ENCODE measurements at regions not wholly inside any gene's neighbourhood (a gene's known extent, or its start where the extent isn't known, plus 50 kb on each side); places are given as distances from the start of the nearest gene placed in this dataset.
"Not testable (repeated sequence)": the region's sequence is repeated elsewhere in the genome, so short reads cannot be mapped to it uniquely, and the experiment has no call there.

GRCh38 chr12:23204933-23205778, 580.2 kb downstream of the ETNK1 start:
- DNase-seq = peak; percentile 15 to 85 (median 72)

GRCh38 chr12:23209793-23210192, 584.8 kb downstream of the ETNK1 start:
- DNase-seq = no peak

GRCh38 chr12:23210573-23210972, 585.6 kb downstream of the ETNK1 start:
- DNase-seq = no peak

- DNase-seq = peak in 1 of 3 experiments; percentile 2
Observed at GRCh38 chr12:23211384-23212320, 586.7 kb downstream of the ETNK1 start.

- peak in 1 of 3 experiments; percentile 13 for DNase-seq
Observed at GRCh38 chr12:23217158-23217557, 592.2 kb downstream of the ETNK1 start.

- DNase-seq = no peak
Observed at GRCh38 chr12:23217667-23218066, 592.7 kb downstream of the ETNK1 start.

- DNase-seq = peak in 1 of 3 experiments; percentile 30
Observed at GRCh38 chr12:23221066-23221465, 596.1 kb downstream of the ETNK1 start.

GRCh38 chr12:23221926-23222325, 597.0 kb downstream of the ETNK1 start:
- peak in 1 of 3 experiments; percentile 7 for DNase-seq

GRCh38 chr12:23222801-23223200, 597.8 kb downstream of the ETNK1 start:
- DNase-seq = no peak

- DNase-seq = no peak
Observed at GRCh38 chr12:23228101-23228500, 603.1 kb downstream of the ETNK1 start.

- no peak for DNase-seq
Observed at GRCh38 chr12:23230899-23231298, 605.9 kb downstream of the ETNK1 start.

- no peak for DNase-seq
Observed at GRCh38 chr12:23236066-23236780, 611.3 kb downstream of the ETNK1 start.

- no peak for DNase-seq
Observed at GRCh38 chr12:23236811-23237210, 611.8 kb downstream of the ETNK1 start.

GRCh38 chr12:23238190-23238589, 613.2 kb downstream of the ETNK1 start:
- DNase-seq = no peak

- no peak for DNase-seq
Observed at GRCh38 chr12:23238957-23239356, 614.0 kb downstream of the ETNK1 start.

- no peak for DNase-seq
Observed at GRCh38 chr12:23245186-23245585, 620.2 kb downstream of the ETNK1 start.

- no peak for DNase-seq
Observed at GRCh38 chr12:23253191-23253590, 628.2 kb downstream of the ETNK1 start.

GRCh38 chr12:23253910-23254309, 628.9 kb downstream of the ETNK1 start:
- not testable (repeated sequence) for DNase-seq

- DNase-seq = no peak
Observed at GRCh38 chr12:23259558-23259957, 634.6 kb downstream of the ETNK1 start.

GRCh38 chr12:23262670-23263069, 637.7 kb downstream of the ETNK1 start:
- DNase-seq = no peak

- no peak for DNase-seq
Observed at GRCh38 chr12:23277831-23278230, 652.9 kb downstream of the ETNK1 start.

- DNase-seq = no peak
Observed at GRCh38 chr12:23281295-23281694, 656.3 kb downstream of the ETNK1 start.

- DNase-seq = no peak
Observed at GRCh38 chr12:23282701-23283100, 657.7 kb downstream of the ETNK1 start.

All from NCI-H1417 (cell line).